VCaP (cell line): ENCODE measurements at regions not wholly inside any gene's neighbourhood (a gene's known extent, or its start where the extent isn't known, plus 50 kb on each side); places are given as distances from the start of the nearest gene placed in this dataset.
A peak's percentile ranks its signal among the peaks of the same experiment; 100 is the strongest.

ENCODE experiments used
- H3K27ac ChIP-seq: fragments of 450-650 bp; 2 replicates; pipeline ENCODE4 v1.5.1; 2017
- TF ChIP-seq, protein P1 (sequence below): fragments of 450-650 bp; conservative IDR thresholded peaks from 2 replicates; pipeline ENCODE4 v1.5.1; 2017; ENCODE audit warnings: mild to moderate bottlenecking, moderate library complexity

GRCh38 chr10:29099415-29099814 lies 189.5 kb upstream of the LYZL1 start:
- peak overlapping the region; percentile 89 for H3K27ac ChIP-seq
- TF ChIP-seq, protein P1, sequence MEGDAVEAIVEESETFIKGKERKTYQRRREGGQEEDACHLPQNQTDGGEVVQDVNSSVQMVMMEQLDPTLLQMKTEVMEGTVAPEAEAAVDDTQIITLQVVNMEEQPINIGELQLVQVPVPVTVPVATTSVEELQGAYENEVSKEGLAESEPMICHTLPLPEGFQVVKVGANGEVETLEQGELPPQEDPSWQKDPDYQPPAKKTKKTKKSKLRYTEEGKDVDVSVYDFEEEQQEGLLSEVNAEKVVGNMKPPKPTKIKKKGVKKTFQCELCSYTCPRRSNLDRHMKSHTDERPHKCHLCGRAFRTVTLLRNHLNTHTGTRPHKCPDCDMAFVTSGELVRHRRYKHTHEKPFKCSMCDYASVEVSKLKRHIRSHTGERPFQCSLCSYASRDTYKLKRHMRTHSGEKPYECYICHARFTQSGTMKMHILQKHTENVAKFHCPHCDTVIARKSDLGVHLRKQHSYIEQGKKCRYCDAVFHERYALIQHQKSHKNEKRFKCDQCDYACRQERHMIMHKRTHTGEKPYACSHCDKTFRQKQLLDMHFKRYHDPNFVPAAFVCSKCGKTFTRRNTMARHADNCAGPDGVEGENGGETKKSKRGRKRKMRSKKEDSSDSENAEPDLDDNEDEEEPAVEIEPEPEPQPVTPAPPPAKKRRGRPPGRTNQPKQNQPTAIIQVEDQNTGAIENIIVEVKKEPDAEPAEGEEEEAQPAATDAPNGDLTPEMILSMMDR, result no peak

DNA sequence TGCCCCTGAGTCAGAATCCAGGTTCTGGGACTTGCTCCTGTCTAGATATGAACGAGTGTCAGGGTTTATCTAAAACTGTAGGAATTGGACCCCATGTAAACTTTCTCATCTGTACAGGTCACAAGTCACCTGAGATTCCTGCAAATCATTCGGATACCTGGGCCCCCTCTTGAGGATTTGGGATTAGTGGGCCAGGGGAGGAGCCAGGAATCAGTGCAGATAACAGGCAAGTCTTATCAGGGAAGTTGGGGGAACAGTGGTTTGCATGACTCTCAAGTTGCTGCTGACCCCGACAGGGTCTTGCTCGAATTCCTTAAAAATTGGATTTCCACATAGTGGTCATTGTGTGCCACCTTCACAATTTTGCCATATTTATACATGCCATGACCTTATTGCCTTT lies 188.4 kb upstream of the LYZL1 start:
- TF ChIP-seq, protein P1, result no peak
- H3K27ac ChIP-seq, result peak overlapping the region; percentile 89

DNA sequence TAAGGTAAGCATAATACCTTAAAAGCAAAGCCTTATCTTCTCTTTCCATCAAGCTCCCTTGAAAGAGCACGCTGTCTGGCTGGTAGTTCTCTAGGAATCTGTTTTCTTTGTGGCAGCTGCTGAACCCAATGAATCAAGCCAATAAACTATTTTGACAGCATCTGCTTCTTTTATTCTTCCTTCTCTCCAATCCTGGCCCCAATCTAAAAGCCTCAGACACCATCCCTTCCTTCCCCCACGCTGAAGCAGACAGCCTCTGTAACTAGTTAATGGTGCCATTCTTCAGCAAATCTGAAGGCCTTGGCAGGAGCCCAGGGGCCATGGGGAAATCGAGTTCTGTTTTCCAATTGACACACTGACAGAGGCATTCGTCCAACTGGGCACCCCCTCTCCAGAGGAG lies 186.6 kb upstream of the LYZL1 start:
- TF ChIP-seq, protein P1, result no peak
- H3K27ac ChIP-seq, result peak overlapping the region; percentile 89

DNA sequence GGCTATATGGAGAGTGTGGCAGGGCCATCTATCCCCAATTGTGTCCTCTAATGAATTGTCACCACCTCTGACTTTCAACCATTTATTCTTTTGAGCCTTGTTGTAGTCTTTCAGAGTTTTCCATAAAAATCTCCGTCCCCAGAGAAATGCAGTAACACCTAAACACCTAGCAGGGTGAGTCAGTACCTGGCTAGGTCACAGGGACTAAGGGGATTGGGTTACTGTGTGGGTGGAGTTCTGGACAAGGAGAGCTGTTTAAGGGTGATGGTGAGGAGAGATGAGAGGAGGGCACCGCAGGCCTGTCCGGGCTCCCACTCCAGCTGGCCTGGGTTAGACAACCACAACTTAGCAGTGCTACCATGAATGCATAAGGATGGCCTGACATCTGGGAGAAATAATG lies 186.2 kb upstream of the LYZL1 start:
- H3K27ac ChIP-seq, result peak overlapping the region; percentile 89
- TF ChIP-seq, protein P1, result no peak

GRCh38 chr10:29104661-29105399 lies 184.0 kb upstream of the LYZL1 start:
- TF ChIP-seq, protein P1, result no peak

GRCh38 chr10:29105516-29106215 lies 183.2 kb upstream of the LYZL1 start:
- peak overlapping the region; percentile 89 for H3K27ac ChIP-seq
- TF ChIP-seq, protein P1, result no peak

More at GRCh38 chr10:29104661-29105399, 184.0 kb upstream of the LYZL1 start:
- H3K27ac ChIP-seq, result peak overlapping the region; percentile 89

GRCh38 chr10:29106287-29106686 lies 182.6 kb upstream of the LYZL1 start:
- H3K27ac ChIP-seq, result peak overlapping the region; percentile 89
- TF ChIP-seq, protein P1, result no peak
